ENCODE measurements at regions not wholly inside any gene's neighbourhood (a gene's known extent, or its start where the extent isn't known, plus 50 kb on each side); places are given as distances from the start of the nearest gene placed in this dataset.
"Not testable (repeated sequence)": the region's sequence is repeated elsewhere in the genome, so short reads cannot be mapped to it uniquely, and the experiment has no call there.

- DNase-seq = no peak
These were observed 125.3 kb upstream of the CADM1 start for GRCh38 chr11:115629456-115630015.

GRCh38 chr11:115627666-115628460 lies 123.6 kb upstream of the CADM1 start:
- no peak for DNase-seq

- DNase-seq = no peak
These were observed 122.9 kb upstream of the CADM1 start for GRCh38 chr11:115627071-115627470.

GRCh38 chr11:115626414-115626813 lies 122.2 kb upstream of the CADM1 start:
- no peak for DNase-seq

- no peak for DNase-seq
These were observed 121.3 kb upstream of the CADM1 start for GRCh38 chr11:115625502-115625901.

- DNase-seq = no peak
These were observed 119.8 kb upstream of the CADM1 start for GRCh38 chr11:115624065-115624464.

GRCh38 chr11:115623021-115623451 lies 118.8 kb upstream of the CADM1 start:
- no peak for DNase-seq

GRCh38 chr11:115618428-115618827 lies 114.2 kb upstream of the CADM1 start:
- DNase-seq = no peak

- no peak for DNase-seq
These were observed 113.6 kb upstream of the CADM1 start for GRCh38 chr11:115617767-115618166.

- DNase-seq = no peak
These were observed 112.8 kb upstream of the CADM1 start for GRCh38 chr11:115616971-115617370.

GRCh38 chr11:115613986-115614632 lies 109.9 kb upstream of the CADM1 start:
- DNase-seq = no peak

- no peak for DNase-seq
These were observed 108.8 kb upstream of the CADM1 start for GRCh38 chr11:115613004-115613403.

- no peak for DNase-seq
These were observed 108.0 kb upstream of the CADM1 start for GRCh38 chr11:115612046-115612730.

- DNase-seq = no peak
These were observed 107.1 kb upstream of the CADM1 start for GRCh38 chr11:115611343-115611742.

GRCh38 chr11:115610908-115611307 lies 106.7 kb upstream of the CADM1 start:
- DNase-seq = no peak

GRCh38 chr11:115610234-115610633 lies 106.0 kb upstream of the CADM1 start:
- DNase-seq = not testable (repeated sequence)

GRCh38 chr11:115608976-115609375 lies 104.8 kb upstream of the CADM1 start:
- DNase-seq = no peak

GRCh38 chr11:115607621-115608221 lies 103.5 kb upstream of the CADM1 start:
- DNase-seq = no peak

GRCh38 chr11:115606498-115607220 lies 102.4 kb upstream of the CADM1 start:
- no peak for DNase-seq

- no peak for DNase-seq
These were observed 101.8 kb upstream of the CADM1 start for GRCh38 chr11:115605871-115606497.

- not testable (repeated sequence) for DNase-seq
These were observed 101.2 kb upstream of the CADM1 start for GRCh38 chr11:115605397-115605796.

GRCh38 chr11:115599125-115599524 lies 94.9 kb upstream of the CADM1 start:
- no peak for DNase-seq

Data from RPMI8226 (cell line).